GM18858 (cell line): ENCODE measurements at regions not wholly inside any gene's neighbourhood (a gene's known extent, or its start where the extent isn't known, plus 50 kb on each side); places are given as distances from the start of the nearest gene placed in this dataset.
"Not testable (repeated sequence)": the region's sequence is repeated elsewhere in the genome, so short reads cannot be mapped to it uniquely, and the experiment has no call there.

Experiments used
- ATAC-seq: cut with Tn5 transposase; IDR thresholded peaks from one replicate; pipeline ENCODE4 v1.9.1; 2021; ENCODE audit not compliant: unreplicated experiment

GRCh38 chr10:3661271-3661670, 123.7 kb downstream of the KLF6 start:
- ATAC-seq: no peak

GRCh38 chr10:3660753-3661152, 124.3 kb downstream of the KLF6 start:
- no peak for ATAC-seq

- ATAC-seq: no peak
Measured at GRCh38 chr10:3659203-3659917, 125.6 kb downstream of the KLF6 start.

- no peak for ATAC-seq
Measured at GRCh38 chr10:3658766-3659165, 126.2 kb downstream of the KLF6 start.

- ATAC-seq: no peak
Measured at GRCh38 chr10:3656214-3656613, 128.8 kb downstream of the KLF6 start.

GRCh38 chr10:3655528-3655927, 129.5 kb downstream of the KLF6 start:
- ATAC-seq: no peak

- no peak for ATAC-seq
Measured at GRCh38 chr10:3654980-3655379, 130.0 kb downstream of the KLF6 start.

GRCh38 chr10:3654496-3654895, 130.5 kb downstream of the KLF6 start:
- ATAC-seq: no peak

GRCh38 chr10:3653303-3653702, 131.7 kb downstream of the KLF6 start:
- not testable (repeated sequence) for ATAC-seq

- no peak for ATAC-seq
Measured at GRCh38 chr10:3652886-3653285, 132.1 kb downstream of the KLF6 start.

- no peak for ATAC-seq
Measured at GRCh38 chr10:3651969-3652653, 132.9 kb downstream of the KLF6 start.

- ATAC-seq: no peak
Measured at GRCh38 chr10:3648576-3648975, 136.4 kb downstream of the KLF6 start.

- no peak for ATAC-seq
Measured at GRCh38 chr10:3648170-3648569, 136.8 kb downstream of the KLF6 start.

GRCh38 chr10:3647074-3647473, 137.9 kb downstream of the KLF6 start:
- ATAC-seq: no peak

- no peak for ATAC-seq
Measured at GRCh38 chr10:3645406-3645805, 139.6 kb downstream of the KLF6 start.

- ATAC-seq: no peak
Measured at GRCh38 chr10:3640816-3641215, 144.2 kb downstream of the KLF6 start.

GRCh38 chr10:3639546-3639945, 145.5 kb downstream of the KLF6 start:
- ATAC-seq: no peak

GRCh38 chr10:3636356-3637181, 148.4 kb downstream of the KLF6 start:
- no peak for ATAC-seq

GRCh38 chr10:3635697-3636096, 149.3 kb downstream of the KLF6 start:
- ATAC-seq: no peak

GRCh38 chr10:3635211-3635671, 149.8 kb downstream of the KLF6 start:
- ATAC-seq: no peak

- not testable (repeated sequence) for ATAC-seq
Measured at GRCh38 chr10:3634646-3635045, 150.4 kb downstream of the KLF6 start.
